ENCODE measurements at regions not wholly inside any gene's neighbourhood (a gene's known extent, or its start where the extent isn't known, plus 50 kb on each side); places are given as distances from the start of the nearest gene placed in this dataset.

GRCh38 chr2:41729800-41730364 lies 317.9 kb upstream of the PKDCC start:
- no peak for TF ChIP-seq CTCF (IDR thresholded peaks at IDR 0.05)
- no peak for TF ChIP-seq EP300 (IDR thresholded peaks at IDR 0.05)
- no peak for TF ChIP-seq POLR2A (IDR thresholded peaks at IDR 0.05)

All from stomach (tissue), 4 donors.